ENCODE measurements at regions not wholly inside any gene's neighbourhood (a gene's known extent, or its start where the extent isn't known, plus 50 kb on each side); places are given as distances from the start of the nearest gene placed in this dataset.

- TF ChIP-seq CTCF (IDR thresholded peaks at IDR 0.05; ENCODE audit: low read depth, low read length, poor library complexity, severe bottlenecking): no peak
- no peak for TF ChIP-seq EZH2phosphoT487 (IDR thresholded peaks at IDR 0.05; ENCODE audit: borderline replicate concordance, low read length)
Observed at GRCh38 chr12:73185403-73185802, 913.2 kb downstream of the TRHDE start.

Measured in DOHH2 (cell line).